ENCODE measurements at regions not wholly inside any gene's neighbourhood (a gene's known extent, or its start where the extent isn't known, plus 50 kb on each side); places are given as distances from the start of the nearest gene placed in this dataset.
"Not testable (repeated sequence)": the region's sequence is repeated elsewhere in the genome, so short reads cannot be mapped to it uniquely, and the experiment has no call there.

DNA sequence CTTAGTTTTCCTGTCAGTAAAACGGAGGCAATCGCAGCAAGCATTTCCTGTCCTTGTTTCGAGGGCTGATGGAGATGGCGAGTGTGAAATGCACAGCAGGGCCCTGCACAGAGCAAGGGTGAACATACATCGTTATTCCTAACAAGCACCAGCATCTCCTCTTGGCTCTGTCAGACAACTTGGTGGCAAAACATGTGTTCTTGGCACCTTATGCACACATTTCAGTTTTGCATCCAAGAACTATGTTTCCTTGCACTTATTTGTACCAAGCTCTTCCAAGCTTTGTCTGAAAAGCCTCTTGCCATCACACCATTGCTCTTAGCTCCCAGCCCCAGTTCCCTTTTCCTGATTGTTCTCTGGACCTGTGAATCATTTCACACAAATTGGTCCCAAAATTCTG, 132.9 kb upstream of the GRB10 start:
- no peak for DNase-seq

DNA sequence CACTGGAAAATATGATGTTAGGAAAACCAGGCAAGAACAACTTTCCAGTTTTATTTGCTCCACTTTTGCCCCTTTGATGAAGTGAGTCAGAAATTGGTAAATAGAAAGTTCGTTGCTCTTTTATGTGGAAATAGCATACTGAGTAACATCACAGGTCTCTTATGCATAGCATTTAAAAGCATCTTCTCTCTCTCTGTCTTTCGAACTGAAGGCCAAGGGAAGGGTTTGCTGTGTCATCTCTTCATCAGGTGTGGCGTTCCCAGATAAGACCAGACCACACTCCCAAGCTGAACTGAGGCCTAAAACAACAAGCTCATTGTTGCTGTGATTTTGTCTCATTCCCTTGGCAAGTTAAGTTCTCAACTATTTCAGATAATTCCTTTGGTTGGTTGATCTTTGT, 131.8 kb upstream of the GRB10 start:
- DNase-seq = no peak

DNA sequence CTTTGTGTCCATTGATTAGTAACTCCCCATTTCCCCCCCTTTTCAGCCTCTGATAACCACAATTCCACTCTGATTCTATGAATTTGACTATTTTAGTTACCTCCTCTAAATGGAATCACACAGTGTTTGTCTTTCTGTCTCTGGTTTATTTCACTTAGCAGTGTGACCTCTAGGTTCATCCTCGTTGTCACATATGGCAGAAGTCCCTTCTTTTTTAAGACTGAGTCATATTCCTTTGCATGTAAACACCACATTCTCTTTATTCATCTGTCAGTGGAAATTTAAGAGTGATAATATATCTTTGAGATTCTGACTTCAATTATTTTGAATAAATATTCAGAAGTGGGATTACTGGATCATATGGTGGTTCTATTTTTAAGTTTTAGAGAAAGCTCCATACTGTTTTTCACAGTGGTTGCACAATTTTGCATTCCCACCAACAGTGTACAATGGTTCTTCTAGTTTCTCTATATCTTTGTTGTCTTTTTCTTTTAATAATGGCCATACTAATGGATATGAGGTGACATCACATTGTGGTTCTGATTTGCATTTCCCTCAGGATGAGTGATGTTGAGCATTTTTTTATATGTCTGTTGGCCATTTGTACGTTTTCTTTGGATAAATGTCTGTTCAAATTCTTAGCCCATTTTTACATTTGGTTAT, 126.1 kb upstream of the GRB10 start:
- DNase-seq = no peak

- DNase-seq = not testable (repeated sequence)
Observed at GRCh38 chr7:50898604-50899477, 116.1 kb upstream of the GRB10 start.

DNA sequence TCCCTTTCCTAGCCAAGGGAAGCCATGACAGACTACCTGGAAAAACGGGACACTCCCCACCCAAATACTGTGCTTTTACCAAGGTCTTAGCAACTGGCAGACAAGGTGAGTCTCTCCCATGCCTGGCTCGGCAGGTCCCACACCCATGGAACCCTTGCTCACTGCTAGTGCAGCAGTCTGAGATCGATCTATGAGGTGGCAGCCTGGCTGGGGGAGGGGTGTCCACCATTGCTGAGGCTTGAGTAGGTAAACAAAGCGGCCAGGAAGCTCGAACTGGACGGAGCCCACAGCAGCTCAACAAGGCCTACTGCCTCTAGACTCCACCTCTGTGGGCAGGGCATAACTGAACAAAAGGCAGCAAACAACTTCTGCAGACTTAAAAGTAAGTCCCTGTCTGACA, 104.4 kb upstream of the GRB10 start:
- DNase-seq = not testable (repeated sequence)

DNA sequence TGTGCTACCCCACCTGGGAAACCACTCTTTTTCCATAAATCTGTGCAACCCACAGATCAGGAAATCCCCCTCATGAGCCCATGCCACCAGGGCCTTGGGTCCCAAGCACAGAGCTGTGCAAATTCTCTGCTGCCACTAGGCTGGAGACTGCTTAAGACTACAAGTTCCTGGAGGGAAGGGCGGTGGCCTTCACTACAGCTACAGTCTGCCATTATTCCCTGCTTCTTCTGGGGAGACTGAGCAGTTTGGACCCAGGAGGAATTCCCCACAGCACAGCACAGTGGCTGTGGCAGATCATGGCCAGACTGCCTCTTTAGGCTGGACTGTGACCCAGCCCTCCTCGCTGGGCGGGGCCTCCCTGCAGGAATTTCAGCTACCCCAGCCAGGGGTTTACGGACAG, 89.7 kb upstream of the GRB10 start:
- DNase-seq = no peak

DNA sequence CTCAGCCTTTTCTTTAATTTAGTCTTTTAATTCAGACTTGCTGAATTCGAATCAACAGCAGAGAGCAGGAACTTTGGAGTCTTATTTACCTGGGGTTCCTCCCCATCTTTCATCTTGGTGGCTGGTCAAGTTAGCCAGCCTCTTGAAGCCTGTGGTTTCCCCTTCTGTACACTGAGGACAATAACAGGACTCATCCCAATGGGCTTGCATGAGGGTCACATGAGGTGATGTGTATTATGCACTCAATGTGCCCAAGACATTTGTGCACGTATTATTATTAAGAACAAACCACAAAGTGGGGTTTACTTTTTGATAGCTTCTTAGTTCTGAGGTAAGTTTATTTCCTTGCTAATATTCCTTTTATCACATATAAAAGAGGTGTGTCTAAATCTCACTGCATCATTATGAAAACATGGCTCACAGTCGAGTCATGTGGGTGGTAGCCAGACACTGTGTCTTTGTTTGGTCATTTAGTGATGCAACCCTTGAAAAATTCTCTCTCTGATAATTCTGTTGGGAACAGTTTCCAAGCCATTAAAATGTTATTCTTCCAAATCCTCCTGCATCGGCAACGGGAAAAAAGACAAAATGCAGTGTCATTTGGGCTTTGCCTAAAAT, 86.5 kb upstream of the GRB10 start:
- DNase-seq = no peak

GRCh38 chr7:50868426-50869100, 85.9 kb upstream of the GRB10 start:
- DNase-seq = no peak

DNA sequence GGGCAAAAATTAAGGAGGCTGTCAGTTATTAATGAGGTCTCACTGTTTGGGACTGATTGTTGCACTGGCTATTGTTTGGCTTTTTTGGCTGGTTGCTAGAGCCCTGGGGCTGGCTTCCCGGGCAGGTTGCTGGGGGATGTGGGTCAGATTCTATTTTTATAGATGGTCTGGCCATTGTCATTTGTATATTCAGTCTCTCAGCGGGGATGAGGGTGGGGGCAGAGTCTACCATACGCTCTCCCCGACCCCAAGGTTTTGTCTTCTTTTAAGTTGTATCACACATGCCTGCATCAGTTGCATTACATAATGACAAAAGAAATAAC, 84.3 kb upstream of the GRB10 start:
- no peak for DNase-seq

GRCh38 chr7:50866343-50867033, 83.8 kb upstream of the GRB10 start:
- DNase-seq = no peak

GRCh38 chr7:50865450-50865849, 82.8 kb upstream of the GRB10 start:
- DNase-seq = no peak

- no peak for DNase-seq
Observed at GRCh38 chr7:50864694-50865093, 82.0 kb upstream of the GRB10 start.

DNA sequence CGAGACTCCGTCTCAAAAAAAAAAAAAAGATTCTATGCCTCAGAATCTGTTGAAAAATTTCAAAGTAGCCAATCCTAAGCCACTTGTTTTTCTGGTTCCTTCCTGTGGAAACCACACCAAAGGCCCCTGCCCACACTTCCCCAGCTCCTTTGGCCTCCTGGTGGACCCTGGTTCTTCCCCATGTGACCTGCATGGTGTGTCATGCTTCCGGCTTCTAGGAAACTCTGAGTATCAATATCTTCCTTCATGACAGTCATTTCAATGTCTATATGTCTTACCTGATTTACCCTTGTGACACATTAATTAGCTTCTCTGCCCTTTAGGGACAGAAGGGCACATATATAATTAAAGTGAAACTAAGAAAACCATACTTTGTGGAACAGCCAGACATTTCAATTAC, 80.4 kb upstream of the GRB10 start:
- DNase-seq = no peak

DNA sequence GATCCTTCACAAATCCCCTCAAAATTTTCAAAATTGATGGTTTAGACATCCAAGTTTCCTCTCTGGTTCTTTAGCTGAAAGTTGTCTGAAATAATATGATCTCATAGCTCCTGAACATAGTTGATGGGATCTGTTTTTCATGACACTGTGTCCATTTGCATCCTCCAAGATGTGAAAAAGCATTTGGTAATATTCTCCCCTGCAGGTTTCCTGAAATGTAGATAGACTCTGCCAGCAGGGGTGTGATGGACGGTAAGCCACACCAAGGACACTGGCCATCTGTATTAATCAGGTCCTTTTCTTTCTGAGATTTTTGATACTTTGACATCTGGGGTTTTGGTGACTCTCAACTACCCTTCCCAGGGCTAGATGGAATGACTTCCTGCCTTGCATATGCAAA, 79.6 kb upstream of the GRB10 start:
- DNase-seq = no peak

DNA sequence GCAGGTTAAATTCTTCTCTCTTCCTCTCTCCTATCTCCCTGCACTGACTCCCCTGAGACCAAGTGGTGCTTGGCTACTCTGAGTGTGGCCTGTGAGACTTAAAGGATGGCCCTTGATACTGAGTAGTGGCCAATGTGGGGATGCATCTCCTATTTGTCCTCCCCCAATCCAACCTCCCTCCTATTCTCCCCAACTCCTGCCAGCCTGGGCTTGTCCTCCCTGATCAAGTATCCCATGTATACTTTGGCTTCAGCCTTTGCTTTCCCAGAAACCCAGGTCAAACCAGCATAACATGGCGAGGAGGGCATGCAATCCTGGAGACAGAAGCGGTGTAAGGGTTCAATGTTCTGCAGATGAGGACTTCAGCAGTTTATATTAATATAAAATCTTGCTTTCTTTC, 77.9 kb upstream of the GRB10 start:
- DNase-seq = no peak

GRCh38 chr7:50860174-50860573, 77.5 kb upstream of the GRB10 start:
- no peak for DNase-seq

DNA sequence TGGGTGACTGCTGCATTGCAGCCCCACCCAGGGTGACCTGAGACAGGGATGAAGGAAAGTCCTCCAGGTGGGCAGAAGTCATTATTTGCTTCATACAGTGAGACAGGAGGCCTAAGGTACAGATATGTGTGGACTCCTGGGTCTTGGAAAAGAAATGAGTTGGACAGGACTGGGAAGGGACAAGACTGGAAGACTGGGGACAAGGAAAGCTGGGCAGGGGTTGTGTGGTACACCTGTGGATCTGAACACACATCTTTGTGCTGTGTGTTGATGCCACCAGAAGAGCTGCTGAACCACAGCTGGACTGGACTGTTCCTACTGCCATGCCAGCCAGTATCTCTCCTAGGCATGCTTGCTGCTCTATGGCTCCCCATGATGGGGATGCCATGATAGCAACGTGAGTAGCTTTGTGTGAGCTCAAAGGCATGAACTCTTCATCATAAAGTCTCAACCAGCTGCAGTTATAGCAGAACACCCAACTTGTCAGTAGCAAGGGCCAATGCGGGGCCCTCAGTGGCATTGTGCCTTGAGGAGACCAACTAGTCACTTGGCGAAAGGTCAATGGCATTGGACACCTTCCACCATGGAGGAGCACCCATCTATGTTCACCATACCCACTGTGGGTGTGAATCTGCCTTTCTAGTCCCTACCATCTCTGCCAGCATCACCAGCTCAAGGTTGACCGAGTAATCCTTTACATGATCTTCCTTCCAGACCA, 76.0 kb upstream of the GRB10 start:
- DNase-seq = no peak

- DNase-seq = no peak
Observed at GRCh38 chr7:50857804-50858489, 75.3 kb upstream of the GRB10 start.

GRCh38 chr7:50856806-50857205, 74.1 kb upstream of the GRB10 start:
- DNase-seq = no peak

DNA sequence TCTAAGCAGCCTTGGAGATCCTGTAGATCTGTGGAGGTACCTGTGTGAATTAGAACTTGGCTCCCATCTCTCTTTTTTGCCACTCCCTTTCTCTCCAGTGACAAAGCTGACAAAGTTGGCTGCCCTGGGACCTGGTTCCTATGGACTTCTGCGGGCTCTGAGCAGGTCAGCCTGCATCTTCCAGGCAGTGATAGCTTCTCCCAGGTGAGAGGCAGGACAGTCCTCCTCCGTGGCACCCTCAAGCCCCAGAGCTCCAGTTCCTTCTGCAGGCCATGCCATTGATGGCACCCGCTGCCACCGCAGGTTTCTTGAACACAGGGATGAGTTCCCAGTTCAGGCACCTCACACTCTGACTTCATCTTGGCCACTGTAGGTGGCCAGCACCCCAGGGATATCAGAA, 73.5 kb upstream of the GRB10 start:
- no peak for DNase-seq

DNA sequence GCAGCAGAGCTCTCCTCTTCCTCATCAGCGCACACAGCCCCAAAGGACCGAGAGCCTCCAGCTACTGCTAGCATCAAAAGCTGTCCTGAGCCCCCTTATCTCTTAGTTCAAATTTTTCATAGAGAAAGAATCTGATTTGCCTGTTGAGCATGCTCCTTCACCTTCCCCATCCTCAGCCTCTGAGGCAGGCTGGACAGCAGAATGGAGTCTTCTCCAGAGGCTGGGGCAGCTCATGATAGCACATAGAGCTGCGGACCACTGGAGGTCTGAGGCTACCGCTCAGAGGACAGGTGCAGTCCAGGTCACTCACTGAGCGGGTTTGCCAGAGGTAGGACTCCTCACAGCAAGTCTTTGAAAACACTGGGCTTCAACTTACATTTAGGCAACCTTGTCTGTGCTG, 72.8 kb upstream of the GRB10 start:
- no peak for DNase-seq

DNA sequence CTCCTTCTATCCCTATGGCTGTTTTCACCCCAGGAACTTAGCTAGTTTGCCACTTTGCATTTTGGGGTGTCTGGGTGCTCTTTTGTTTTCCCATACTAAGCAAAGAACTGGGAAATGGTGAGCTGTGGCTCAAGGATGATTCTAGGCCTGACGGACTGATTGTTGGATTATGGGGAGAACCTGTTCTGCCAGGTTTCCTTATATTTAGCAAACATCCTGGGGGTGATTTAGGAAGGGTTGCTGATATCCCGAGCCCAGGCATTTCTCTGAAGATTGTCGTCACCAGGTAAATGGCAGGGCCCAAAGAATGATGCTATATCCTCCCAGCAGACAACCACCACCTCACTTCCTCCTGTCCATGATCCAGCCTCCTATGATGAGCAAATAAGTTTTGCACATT, 72.1 kb upstream of the GRB10 start:
- no peak for DNase-seq

All from activated naive CD4-positive, alpha-beta T cell treated with anti-CD3 and anti-CD28 coated beads, Interleukin-2, amount 50 U/mL, for 16 hours (primary cell).